ENCODE measurements at regions not wholly inside any gene's neighbourhood (a gene's known extent, or its start where the extent isn't known, plus 50 kb on each side); places are given as distances from the start of the nearest gene placed in this dataset.

- no peak for TF ChIP-seq POLR2AphosphoS5 (IDR thresholded peaks at IDR 0.05; ENCODE audit: low read depth, low read length)
- TF ChIP-seq CTCF (IDR thresholded peaks at IDR 0.05): no peak
- TF ChIP-seq SIN3A (IDR thresholded peaks at IDR 0.05; ENCODE audit: borderline replicate concordance, insufficient read depth, low read depth, low read length): no peak
- no peak for TF ChIP-seq REST (IDR thresholded peaks at IDR 0.05; ENCODE audit: insufficient read depth in 1 of 2, low read depth in 2 of 2, low read length in 1 of 2)
Observed at GRCh38 chr1:34452451-34452850, 275.7 kb downstream of the C1orf94 start.

All from Panc1 (cell line).